Loucy (cell line): ENCODE measurements at regions not wholly inside any gene's neighbourhood (a gene's known extent, or its start where the extent isn't known, plus 50 kb on each side); places are given as distances from the start of the nearest gene placed in this dataset.

Experiments
- H2AFZ ChIP-seq: fragments of 200-600 bp; sonication (generic); 2 replicates; pipeline ENCODE4 v1.6.0; 2016; ENCODE audit warnings: antibody characterized with exemption, mild to moderate bottlenecking, low read length, moderate library complexity
- H3F3A ChIP-seq: fragments of 200-600 bp; 2 replicates; pipeline ENCODE4 v1.6.0; 2016; ENCODE audit warnings: antibody characterized with exemption, low read depth, mild to moderate bottlenecking
- H3K27me3 ChIP-seq: fragments of 200-600 bp; sonication (generic); 2 replicates; pipeline ENCODE4 v1.6.1; 2014; ENCODE audit warnings: low read length, mild to moderate bottlenecking; ENCODE audit not compliant: insufficient read depth, poor library complexity, severe bottlenecking
- H3K36me3 ChIP-seq: fragments of 200-600 bp; sonication (generic); 2 replicates; pipeline ENCODE4 v1.6.1; 2016; ENCODE audit warnings: low read length; ENCODE audit not compliant: insufficient read depth
- H3K4me1 ChIP-seq: fragments of 200-600 bp; sonication (generic); 2 replicates; pipeline ENCODE4 v1.5.1; 2014; ENCODE audit warnings: low read length, mild to moderate bottlenecking; ENCODE audit not compliant: insufficient read depth, poor library complexity, severe bottlenecking
- H3K4me2 ChIP-seq: fragments of 200-600 bp; sonication (generic); 2 replicates; pipeline ENCODE4 v1.6.0; 2014; ENCODE audit warnings: antibody characterized with exemption, low read length, low read depth, mild to moderate bottlenecking; ENCODE audit not compliant: poor library complexity, severe bottlenecking
- H3K4me3 ChIP-seq: fragments of 200-600 bp; sonication (generic); 2 replicates; pipeline ENCODE4 v1.5.1; 2014; ENCODE audit warnings: low read length, mild to moderate bottlenecking, mixed read lengths; ENCODE audit not compliant: poor library complexity, severe bottlenecking
- H3K79me2 ChIP-seq: fragments of 200-600 bp; sonication (generic); 2 replicates; pipeline ENCODE4 v1.6.1; 2014; ENCODE audit warnings: low read length; ENCODE audit not compliant: insufficient read depth
- H3K9ac ChIP-seq: fragments of 200-600 bp; sonication (generic); 2 replicates; pipeline ENCODE4 v1.6.0; 2014; ENCODE audit warnings: mild to moderate bottlenecking, low read depth, low read length, moderate library complexity; ENCODE audit not compliant: poor library complexity, severe bottlenecking
- H3K9me2 ChIP-seq: fragments of 200-600 bp; sonication (generic); replicated peaks from 2 replicates; pipeline ENCODE4 v1.6.1; 2016; ENCODE audit warnings: low read depth, low read length, mixed read lengths
- H3K9me3 ChIP-seq: fragments of 200-600 bp; sonication (generic); 2 replicates; pipeline ENCODE4 v1.6.1; 2014; ENCODE audit warnings: mild to moderate bottlenecking, antibody characterized with exemption, low read length, low read depth; ENCODE audit not compliant: insufficient read depth
- H4K20me1 ChIP-seq: fragments of 200-600 bp; sonication (generic); 2 replicates; pipeline ENCODE4 v1.6.0; 2014; ENCODE audit warnings: antibody characterized with exemption, low read length, mild to moderate bottlenecking; ENCODE audit not compliant: insufficient read depth, poor library complexity, severe bottlenecking
- CTCF ChIP-seq: fragments of 200-600 bp; sonication (generic); conservative IDR thresholded peaks from 2 replicates; pipeline ENCODE4 v1.5.1; 2014; ENCODE audit warnings: mild to moderate bottlenecking, antibody characterized with exemption, low read length
- EZH2phosphoT487 ChIP-seq: fragments of 200-600 bp; IDR thresholded peaks from 2 replicates; pipeline ENCODE4 v1.6.1; 2018; ENCODE audit warnings: antibody characterized with exemption, mild to moderate bottlenecking, moderate library complexity, borderline replicate concordance

- H3K4me1 ChIP-seq: no peaks in the 10 kb centered on the region
- H3K9me2 ChIP-seq: no peaks in the 10 kb centered on the region
- H4K20me1 ChIP-seq: no peaks in the 10 kb centered on the region
- H3K27me3 ChIP-seq: no peaks in the 10 kb centered on the region
- no peak overlapping the region for H3K4me3 ChIP-seq
- H3K9me3 ChIP-seq: 0 out of 2 replicates have a peak, but pooled peaks cover 5% of the 10 kb centered on the region
- no peaks in the 10 kb centered on the region for H3K36me3 ChIP-seq
- TF ChIP-seq CTCF (no peak), EZH2phosphoT487 (no peak)
- no peaks in the 10 kb centered on the region for H3K79me2 ChIP-seq
- no peaks in the 10 kb centered on the region for H3F3A ChIP-seq
- no peak overlapping the region for H3K4me2 ChIP-seq
- no peak overlapping the region for H3K9ac ChIP-seq
- no peak overlapping the region for H2AFZ ChIP-seq
These were observed 1996.9 kb downstream of the LRRC4C start for GRCh38 chr11:39462506-39462905.

- no peak overlapping the region for H3K4me2 ChIP-seq
- no peaks in the 10 kb centered on the region for H3K36me3 ChIP-seq
- H3K4me3 ChIP-seq: no peak overlapping the region
- no peaks in the 10 kb centered on the region for H3K4me1 ChIP-seq
- H3K9ac ChIP-seq: no peak overlapping the region
- no peaks in the 10 kb centered on the region for H4K20me1 ChIP-seq
- 0 out of 2 replicates have a peak, but pooled peaks cover 5% of the 10 kb centered on the region for H3K9me3 ChIP-seq
- H3F3A ChIP-seq: no peaks in the 10 kb centered on the region
- H3K79me2 ChIP-seq: no peaks in the 10 kb centered on the region
- H3K27me3 ChIP-seq: no peaks in the 10 kb centered on the region
- no peaks in the 10 kb centered on the region for H3K9me2 ChIP-seq
- no peak overlapping the region for H2AFZ ChIP-seq
- TF ChIP-seq CTCF (no peak), EZH2phosphoT487 (no peak)
These were observed 1998.4 kb downstream of the LRRC4C start for GRCh38 chr11:39461066-39461465.

GRCh38 chr11:39459606-39460005 is 1999.8 kb downstream of the LRRC4C start:
- Histone ChIP-seq H3K9me3 (0 out of 2 replicates have a peak, but pooled peaks cover 5% of the 10 kb centered on the region), H3K9ac (no peak overlapping the region), H3K4me2 (no peak overlapping the region), H4K20me1 (no peaks in the 10 kb centered on the region), H3K27me3 (no peaks in the 10 kb centered on the region), H3K4me3 (no peak overlapping the region), H3K9me2 (no peaks in the 10 kb centered on the region), H3F3A (no peaks in the 10 kb centered on the region), H3K4me1 (no peaks in the 10 kb centered on the region), H3K79me2 (no peaks in the 10 kb centered on the region), H3K36me3 (no peaks in the 10 kb centered on the region), H2AFZ (no peak overlapping the region)
- TF ChIP-seq EZH2phosphoT487: no peak
- no peak for TF ChIP-seq CTCF
